ENCODE measurements at regions not wholly inside any gene's neighbourhood (a gene's known extent, or its start where the extent isn't known, plus 50 kb on each side); places are given as distances from the start of the nearest gene placed in this dataset.

- intact Hi-C loops (cut with DNase I; ENCODE audit: low total_unique reads) = no loop called here
- TF ChIP-seq CTCF (IDR thresholded peaks at IDR 0.05 in 8 of 11, conservative IDR thresholded peaks at IDR 0.05 in 3 of 11) = no peak
- TF ChIP-seq POLR2AphosphoS5 (IDR thresholded peaks at IDR 0.05) = no peak
- no peak for TF ChIP-seq POLR2A (IDR thresholded peaks at IDR 0.05)
- H3K4me1 ChIP-seq = no peaks in the 10 kb centered on the region
- no peaks in the 10 kb centered on the region for H3K36me3 ChIP-seq
- no peaks in the 10 kb centered on the region for H3K27me3 ChIP-seq (replicated peaks in 1 of 7)
- H3K9me3 ChIP-seq = peaks cover 0 to 4% (median 0%) of the 10 kb centered on the region in 8 donors
- H3K4me3 ChIP-seq = no peak overlapping the region
- no peak overlapping the region for H3K27ac ChIP-seq
- DNase-seq = no peak
- 85 to 88% (median 86%) methylated on average over 2 of the region's 2 CpGs for WGBS, 5 donors
Observed at GRCh38 chr9:88653406-88653805, 118.4 kb downstream of the NXNL2 start.

- Histone ChIP-seq H3K9me3 (peaks cover 0 to 4% (median 0%) of the 10 kb centered on the region in 8 donors), H3K4me3 (no peak overlapping the region), H3K27ac (no peak overlapping the region), H3K36me3 (no peaks in the 10 kb centered on the region), H3K4me1 (no peaks in the 10 kb centered on the region), H3K27me3 (replicated peaks in 1 of 7) (no peaks in the 10 kb centered on the region)
- 84 to 93% (median 92%) methylated on average over 3 of the region's 3 CpGs for WGBS, 5 donors
- DNase-seq = no peak
- intact Hi-C loops (cut with DNase I; ENCODE audit: low total_unique reads) = no loop called here
- TF ChIP-seq POLR2AphosphoS5 (IDR thresholded peaks at IDR 0.05) (no peak), CTCF (IDR thresholded peaks at IDR 0.05 in 8 of 11, conservative IDR thresholded peaks at IDR 0.05 in 3 of 11) (no peak), POLR2A (IDR thresholded peaks at IDR 0.05) (no peak)
Observed at GRCh38 chr9:88653911-88654310, 118.9 kb downstream of the NXNL2 start.

- Histone ChIP-seq H3K36me3 (no peaks in the 10 kb centered on the region), H3K27me3 (replicated peaks in 1 of 7) (no peaks in the 10 kb centered on the region), H3K27ac (peak overlapping the region in 3 of 8 donors; percentile 10 to 22 (median 21)), H3K4me3 (no peak overlapping the region), H3K9me3 (no peaks in the 10 kb centered on the region), H3K4me1 (no peaks in the 10 kb centered on the region)
- DNase-seq = no peak
- TF ChIP-seq POLR2AphosphoS5 (IDR thresholded peaks at IDR 0.05) (no peak), POLR2A (IDR thresholded peaks at IDR 0.05) (no peak), CTCF (IDR thresholded peaks at IDR 0.05 in 8 of 11, conservative IDR thresholded peaks at IDR 0.05 in 3 of 11) (no peak)
- WGBS, 5 donors = 45 to 73% (median 61%) methylated on average over 2 of the region's 2 CpGs
- intact Hi-C loops (cut with DNase I; ENCODE audit: low total_unique reads) = no loop called here
Observed at GRCh38 chr9:88657893-88658292, 122.9 kb downstream of the NXNL2 start.

GRCh38 chr9:88658311-88658822, 123.4 kb downstream of the NXNL2 start:
- Histone ChIP-seq H3K36me3 (no peaks in the 10 kb centered on the region), H3K4me3 (no peak overlapping the region), H3K27me3 (replicated peaks in 1 of 7) (no peaks in the 10 kb centered on the region), H3K4me1 (no peaks in the 10 kb centered on the region), H3K27ac (peak overlapping the region in 3 of 8 donors; percentile 10 to 22 (median 21)), H3K9me3 (no peaks in the 10 kb centered on the region)
- intact Hi-C loops (cut with DNase I; ENCODE audit: low total_unique reads) = no loop called here
- TF ChIP-seq CTCF (IDR thresholded peaks at IDR 0.05 in 8 of 11, conservative IDR thresholded peaks at IDR 0.05 in 3 of 11) (no peak), POLR2AphosphoS5 (IDR thresholded peaks at IDR 0.05) (no peak), POLR2A (IDR thresholded peaks at IDR 0.05) (no peak)
- no peak for DNase-seq
- 67 to 75% (median 73%) methylated on average over 7 of the region's 7 CpGs for WGBS, 5 donors

Data from spleen (tissue), 11 donors.